GM12878 (cell line): ENCODE measurements at regions not wholly inside any gene's neighbourhood (a gene's known extent, or its start where the extent isn't known, plus 50 kb on each side); places are given as distances from the start of the nearest gene placed in this dataset.

Experiments used
- ATAC-seq: fragments of 200-7000 bp; cut with Tn5 transposase; 3 replicates; pipeline ENCODE4 v1.9.1; 2020; ENCODE audit warnings: mild to moderate bottlenecking, moderate library complexity
- BruUV-seq: library from RNA; stranded (reverse); fragments of 400-500 nt; replicated peaks from 2 replicates; lab custom pipeline; 2021; lab: Mats Ljungman, UMichigan
- CTCF ChIA-PET: fragments of 300-600 bp; sonication (Branson Sonifier 250); formaldehyde crosslinking; extraction: SDS; loops from one replicate; lab custom pipeline; 2021; ENCODE audit warnings: inconsistent platforms; lab: Yijun Ruan, JAX
- POLR2A ChIA-PET: fragments of 350-600 bp; formaldehyde crosslinking; extraction: SDS; loops from one replicate; lab custom pipeline; 2021; ENCODE audit warnings: inconsistent platforms; lab: Charles Lee
- RAD21 ChIA-PET: fragments of 300-600 bp; sonication (Branson Sonifier 250); formaldehyde crosslinking; loops from one replicate; lab custom pipeline; 2023; ENCODE audit warnings: antibody characterized with exemption; ENCODE audit not compliant: unreplicated experiment; lab: Charles Lee
- SMC1A ChIA-PET: fragments of 300-600 bp; sonication (Branson Sonifier 250); formaldehyde crosslinking; loops from one replicate; lab custom pipeline; 2023; ENCODE audit not compliant: unreplicated experiment, uncharacterized antibody; lab: Charles Lee
- DNase-seq: peaks from one replicate; pipeline ENCODE4 v3.0.0-alpha.2; 2011; ENCODE audit warnings: low read depth, low spot score
- FAIRE-seq: peaks from 3 replicates; lab custom pipeline; 2011; peaks lifted over from hg19 to GRCh38; lab: Jason Lieb, UNC
- H2AFZ ChIP-seq: 2 replicates; pipeline ENCODE4 v1.6.0; 2011; ENCODE audit warnings: low read depth, low read length, control low read depth; ENCODE audit not compliant: control insufficient read depth
- H3K27ac ChIP-seq: 2 replicates; pipeline ENCODE4 v1.5.1; 2011; ENCODE audit warnings: control low read depth; ENCODE audit not compliant: control insufficient read depth, insufficient read depth
- H3K27me3 ChIP-seq, 2 experiments: replicated peaks in 1 of 2; 2 replicates each; pipeline versions ENCODE4 v1.6.0 to v1.6.1; 2011; ENCODE audit warnings: low read length in 1 of 2; ENCODE audit not compliant: control insufficient read depth in 2 of 2, insufficient read depth in 2 of 2
- H3K36me3 ChIP-seq, 2 experiments: 2 replicates each; pipeline ENCODE4 v1.5.1; 2011; ENCODE audit warnings: low read length in 1 of 2; ENCODE audit not compliant: control insufficient read depth in 2 of 2, insufficient read depth in 2 of 2
- H3K4me1 ChIP-seq: 2 replicates; pipeline ENCODE4 v1.6.1; 2011; ENCODE audit warnings: mild to moderate bottlenecking, low read length, moderate library complexity, mixed read lengths; ENCODE audit not compliant: control insufficient read depth, insufficient read depth
- H3K4me2 ChIP-seq: 2 replicates; pipeline ENCODE4 v1.6.0; 2011; ENCODE audit warnings: control low read depth; ENCODE audit not compliant: control insufficient read depth, insufficient read depth
- H3K4me3 ChIP-seq: fragments of 200-600 bp; sonication (generic); 2 replicates; pipeline ENCODE4 v1.5.1; 2016
- H3K79me2 ChIP-seq: 2 replicates; pipeline ENCODE4 v1.6.0; 2011; ENCODE audit warnings: low read length; ENCODE audit not compliant: control insufficient read depth, insufficient read depth
- H3K9ac ChIP-seq: 2 replicates; pipeline ENCODE4 v1.8.0; 2011; ENCODE audit warnings: low read length, control low read depth, mixed read lengths; ENCODE audit not compliant: control insufficient read depth, insufficient read depth
- H3K9me3 ChIP-seq: replicated peaks from 3 replicates; pipeline ENCODE4 v1.5.1; 2011; ENCODE audit warnings: mild to moderate bottlenecking, low read length; ENCODE audit not compliant: control insufficient read depth, insufficient read depth
- H4K20me1 ChIP-seq: 2 replicates; pipeline ENCODE4 v1.6.0; 2011; ENCODE audit not compliant: control insufficient read depth, insufficient read depth
- CBX5 ChIP-seq: sonication (generic); IDR thresholded peaks from 2 replicates; pipeline ENCODE4 v1.6.1; 2016; ENCODE audit warnings: low read depth, moderate library complexity, mild to moderate bottlenecking, inconsistent platforms
- CEBPB ChIP-seq, 2 experiments: fragments of 150-350 bp in 1 of 2; IDR thresholded peaks; 2 replicates each; pipeline ENCODE4 v1.6.1; 2012 to 2014; ENCODE audit warnings: low read depth in 2 of 2, low read length in 2 of 2, borderline replicate concordance in 1 of 2, inconsistent platforms in 1 of 2
- E4F1 ChIP-seq: fragments of 450-650 bp; IDR thresholded peaks from 2 replicates; pipeline ENCODE4 v1.6.1; 2018; ENCODE audit warnings: borderline replicate concordance, mild to moderate bottlenecking; ENCODE audit not compliant: partially characterized antibody
- ETV6 ChIP-seq, 2 experiments: fragments of 450-650 bp in 1 of 2; IDR thresholded peaks in 1 of 2; conservative IDR thresholded peaks in 1 of 2; 2 replicates each; pipeline ENCODE4 v1.6.1; 2014; ENCODE audit warnings: antibody characterized with exemption in 1 of 2, borderline replicate concordance in 1 of 2, low read depth in 1 of 2, mild to moderate bottlenecking in 1 of 2, moderate library complexity in 1 of 2
- KDM1A ChIP-seq: fragments of 200-600 bp; sonication (generic); IDR thresholded peaks from 2 replicates; pipeline ENCODE4 v1.6.1; 2016; ENCODE audit warnings: borderline replicate concordance
- MTA3 ChIP-seq: IDR thresholded peaks from 2 replicates; pipeline ENCODE4 v1.6.1; 2012; ENCODE audit warnings: low read length, inconsistent platforms, borderline replicate concordance
- NFYA ChIP-seq: IDR thresholded peaks from 2 replicates; pipeline ENCODE4 v1.6.1; 2011; ENCODE audit warnings: low read depth, mild to moderate bottlenecking, low read length, improper control_type of control experiment, borderline replicate concordance
- POLR2AphosphoS2 ChIP-seq: IDR thresholded peaks from 2 replicates; pipeline ENCODE4 v1.6.1; 2011; ENCODE audit warnings: low read depth, mild to moderate bottlenecking, low read length, improper control_type of control experiment, moderate library complexity
- USF2 ChIP-seq: IDR thresholded peaks from 2 replicates; pipeline ENCODE4 v1.6.1; 2011; ENCODE audit warnings: low read depth, low read length, improper control_type of control experiment, borderline replicate concordance
- WGBS: methylation state at CpG from one replicate; pipeline ENCODE4 v1.1.6; 2016; ENCODE audit warnings: low lambda C conversion rate; ENCODE audit not compliant: insufficient replicate concordance, insufficient coverage; ENCODE audit errors: missing lambda C conversion rate; 5-methylcytosine and 5-hydroxymethylcytosine counted together
- in situ Hi-C: fragments of 300-500 bp; cut with MboI; formaldehyde crosslinking; loops from 9 replicates; pipeline ENCODE4 v1.14.3; 2018; ENCODE audit warnings: mixed read lengths
- intact Hi-C: fragments of 100-400 bp; cut with micrococcal nuclease; formaldehyde crosslinking; loops from one replicate; pipeline ENCODE4 v1.14.2; 2022; ENCODE audit not compliant: unreplicated experiment

- 84% methylated on average over 9 of the region's 9 CpGs for WGBS
- DNase-seq: no peak
- FAIRE-seq: no peak
- ChIA-PET RAD21 (no interaction called here), SMC1A (interaction anchor here (0.5 kb wide), 1 partner anchor 56 kb away, joined by 3 read pairs; no protein-coding TSS in a partner anchor), POLR2A (no interaction called here)
- ATAC-seq: no peak
- no peak overlapping the region for H3K4me3 ChIP-seq
- TF ChIP-seq USF2 (no peak), ETV6 (conservative IDR thresholded peaks at IDR 0.05 in 1 of 2, IDR thresholded peaks at IDR 0.05 in 1 of 2; ENCODE audit: borderline replicate concordance in 1 of 2, low read depth in 1 of 2) (no peak), NFYA (no peak)
- TF ChIP-seq, all 136 proteins: peak for 0
- Histone ChIP-seq H3K79me2 (no peaks in the 10 kb centered on the region), H2AFZ (no peak overlapping the region), H3K4me2 (no peak overlapping the region), H3K27ac (no peak overlapping the region), H3K36me3 (no peaks in the 10 kb centered on the region), H3K4me1 (no peaks in the 10 kb centered on the region), H4K20me1 (no peaks in the 10 kb centered on the region), H3K9ac (no peak overlapping the region), H3K9me3 (no peaks in the 10 kb centered on the region), H3K27me3 (no peaks in the 10 kb centered on the region)
- in situ Hi-C loops: no loop called here
- intact Hi-C loops: no loop called here
- BruUV-seq: no TSS peak
- CTCF ChIA-PET: no interaction called here
These were observed 238.3 kb upstream of the TRIB2 start for GRCh38 chr2:12478151-12479064.

- WGBS: 100% methylated on average over 1 of the region's 1 CpG
- intact Hi-C loops (no loop called here), in situ Hi-C loops (no loop called here)
- no peak for FAIRE-seq
- H4K20me1 ChIP-seq: no peaks in the 10 kb centered on the region
- no peak for DNase-seq
- ATAC-seq: no peak
- H3K27me3 ChIP-seq: no peaks in the 10 kb centered on the region
- H3K9me3 ChIP-seq: no peaks in the 10 kb centered on the region; the same call in 2 of the 3 replicates
- H3K4me3 ChIP-seq: no peak overlapping the region
- no peaks in the 10 kb centered on the region for H3K36me3 ChIP-seq
- ChIA-PET POLR2A (interaction anchor here (0.6 kb wide), 1 partner anchor 28 kb away, joined by 4 read pairs; no protein-coding TSS in a partner anchor), SMC1A (no interaction called here), RAD21 (no interaction called here), CTCF (no interaction called here)
- H3K9ac ChIP-seq: no peak overlapping the region
- no peaks in the 10 kb centered on the region for H3K79me2 ChIP-seq
- no peak overlapping the region for H3K4me2 ChIP-seq
- no peaks in the 10 kb centered on the region for H3K4me1 ChIP-seq
- H2AFZ ChIP-seq: no peak overlapping the region
- no peak overlapping the region for H3K27ac ChIP-seq
- BruUV-seq: no TSS peak
- TF ChIP-seq POLR2AphosphoS2: no peak
- no peak for TF ChIP-seq CBX5
- TF ChIP-seq CEBPB (IDR thresholded peaks at IDR 0.05; ENCODE audit: borderline replicate concordance in 1 of 2, low read depth in 2 of 2, low read length in 2 of 2): no peak
- TF ChIP-seq KDM1A: no peak
- no peak for TF ChIP-seq E4F1
- no peak for TF ChIP-seq MTA3
These were observed 237.6 kb upstream of the TRIB2 start for GRCh38 chr2:12479065-12479601.
